HCT116 (cell line): ENCODE measurements at regions not wholly inside any gene's neighbourhood (a gene's known extent, or its start where the extent isn't known, plus 50 kb on each side); places are given as distances from the start of the nearest gene placed in this dataset.

ENCODE experiments used
- ATAC-seq: fragments of 200-7000 bp; cut with Tn5 transposase; 2 replicates; pipeline ENCODE4 v1.9.1; 2020; ENCODE audit warnings: mild to moderate bottlenecking, moderate library complexity
- BruUV-seq: library from RNA; stranded (reverse); fragments of 400-500 nt; replicated peaks from 2 replicates; lab custom pipeline; 2021; lab: Mats Ljungman, UMichigan
- CTCF ChIA-PET: fragments of 300-600 bp; sonication (Branson Sonifier 250); formaldehyde crosslinking; loops from one replicate; lab custom pipeline; 2021; ENCODE audit warnings: antibody characterized with exemption; lab: Charles Lee
- POLR2A ChIA-PET: fragments of 300-600, 350-600 bp; sonication (Branson Sonifier 250); formaldehyde crosslinking; loops from one replicate; lab custom pipeline; 2021; ENCODE audit warnings: antibody characterized with exemption; lab: Charles Lee
- RAD21 ChIA-PET, 2 experiments: fragments of 300-600 bp; sonication (Branson Sonifier 250); formaldehyde crosslinking; loops; one replicate each; lab custom pipeline; 2023; ENCODE audit warnings: low total read pairs in 2 of 2; ENCODE audit not compliant: uncharacterized antibody in 2 of 2, unreplicated experiment in 2 of 2, low non-redundant PET in 1 of 2; lab: Charles Lee
- DNase-seq: peaks from one replicate; pipeline ENCODE4 v3.0.0-alpha.2; 2010; ENCODE audit warnings: low read depth, low spot score
- H2AFZ ChIP-seq: fragments of 200-600 bp; shearing (Covaris generic), sonication (generic); 2 replicates; pipeline ENCODE4 v1.6.1; 2017; ENCODE audit warnings: low read depth, mixed run types, mixed read lengths, antibody characterized with exemption, low read length; ENCODE audit not compliant: poor library complexity, severe bottlenecking
- H3K27ac ChIP-seq: 2 replicates; pipeline ENCODE4 v1.5.1; 2012; ENCODE audit warnings: low read depth, low read length
- H3K27me3 ChIP-seq: fragments of 200-600 bp; sonication (generic); 2 replicates; pipeline ENCODE4 v1.6.1; 2016; ENCODE audit warnings: mixed run types, low read length, mixed read lengths; ENCODE audit not compliant: insufficient read depth
- H3K36me3 ChIP-seq, 2 experiments: fragments of 200-500 bp in 1 of 2; fragments of 200-600 bp in 1 of 2; sonication (Bioruptor generic) in 1 of 2; sonication (generic) in 1 of 2; 2 replicates each; pipeline versions ENCODE4 v1.5.1 to v1.6.1; 2014 to 2016; ENCODE audit warnings: low read length in 2 of 2, inconsistent platforms in 1 of 2, mixed read lengths in 1 of 2, mixed run types in 1 of 2; ENCODE audit not compliant: insufficient read depth in 2 of 2, control insufficient read depth in 1 of 2
- H3K4me1 ChIP-seq, 2 experiments: fragments of 200-600 bp in 1 of 2; sonication (generic) in 1 of 2; 2 replicates each; pipeline versions ENCODE4 v1.5.1 to v1.6.1; 2012 to 2017; ENCODE audit warnings: low read length in 2 of 2, inconsistent platforms in 1 of 2, mild to moderate bottlenecking in 1 of 2, mixed read lengths in 1 of 2, mixed run types in 1 of 2, moderate library complexity in 1 of 2; ENCODE audit not compliant: insufficient read depth in 2 of 2, control insufficient read depth in 1 of 2
- H3K4me2 ChIP-seq: fragments of 200-600 bp; sonication (generic); 2 replicates; pipeline ENCODE4 v1.6.1; 2017; ENCODE audit warnings: mixed run types, low read length, mixed read lengths
- H3K4me3 ChIP-seq, 2 experiments: fragments of 200-600 bp in 1 of 2; sonication (generic) in 1 of 2; replicated peaks in 1 of 2; 2 replicates each; pipeline ENCODE4 v1.5.1; 2011 to 2016; ENCODE audit warnings: low read length in 2 of 2, control low read depth in 1 of 2, low read depth in 1 of 2, mild to moderate bottlenecking in 1 of 2, mixed read lengths in 1 of 2, mixed run types in 1 of 2
- H3K79me2 ChIP-seq: fragments of 200-600 bp; sonication (generic); 2 replicates; pipeline ENCODE4 v1.6.1; 2017; ENCODE audit warnings: mild to moderate bottlenecking, mixed run types, low read length, moderate library complexity, mixed read lengths; ENCODE audit not compliant: insufficient read depth
- H3K9ac ChIP-seq: fragments of 200-600 bp; sonication (generic); 2 replicates; pipeline ENCODE4 v1.6.1; 2016; ENCODE audit warnings: low read length, mixed read lengths
- H3K9me2 ChIP-seq: fragments of 200-600 bp; sonication (generic), shearing (Covaris generic); 2 replicates; pipeline ENCODE4 v1.6.1; 2017; ENCODE audit warnings: mixed run types, mild to moderate bottlenecking, moderate library complexity; ENCODE audit not compliant: insufficient read depth
- H3K9me3 ChIP-seq, 2 experiments: fragments of 200-500 bp in 1 of 2; fragments of 200-600 bp in 1 of 2; sonication (Bioruptor generic) in 1 of 2; sonication (generic) in 1 of 2; 2 replicates each; pipeline ENCODE4 v1.6.1; 2014 to 2017; ENCODE audit warnings: low read length in 2 of 2, mixed read lengths in 2 of 2, inconsistent platforms in 1 of 2, low read depth in 1 of 2, mild to moderate bottlenecking in 1 of 2, mixed run types in 1 of 2, moderate library complexity in 1 of 2; ENCODE audit not compliant: control insufficient read depth in 1 of 2, insufficient read depth in 1 of 2
- H4K20me1 ChIP-seq: fragments of 200-600 bp; sonication (generic), shearing (Covaris generic); 2 replicates; pipeline ENCODE4 v1.6.1; 2017; ENCODE audit warnings: mixed run types, mild to moderate bottlenecking, moderate library complexity; ENCODE audit not compliant: insufficient read depth
- ATF3 ChIP-seq: IDR thresholded peaks from 2 replicates; pipeline ENCODE4 v1.6.1; 2012
- CBX3 ChIP-seq: IDR thresholded peaks from 2 replicates; pipeline ENCODE4 v1.6.1; 2012; ENCODE audit warnings: low read depth
- CEBPB ChIP-seq: IDR thresholded peaks from 2 replicates; pipeline ENCODE4 v1.6.1; 2012; ENCODE audit warnings: low read depth
- EGR1 ChIP-seq: IDR thresholded peaks from 2 replicates; pipeline ENCODE4 v1.6.1; 2012; ENCODE audit warnings: low read depth
- ELF1 ChIP-seq: IDR thresholded peaks from 2 replicates; pipeline ENCODE4 v1.6.1; 2012; ENCODE audit warnings: low read depth, borderline replicate concordance
- FOSL1 ChIP-seq: IDR thresholded peaks from 2 replicates; pipeline ENCODE4 v1.6.1; 2012; ENCODE audit warnings: low read depth
- SP1 ChIP-seq: IDR thresholded peaks from 2 replicates; pipeline ENCODE4 v1.6.1; 2012; ENCODE audit warnings: low read depth
- SRF ChIP-seq: IDR thresholded peaks from 2 replicates; pipeline ENCODE4 v1.6.1; 2012; ENCODE audit warnings: low read depth
- YY1 ChIP-seq: IDR thresholded peaks from 2 replicates; pipeline ENCODE4 v1.6.1; 2011; ENCODE audit warnings: low read length, low read depth, moderate library complexity, mild to moderate bottlenecking; ENCODE audit not compliant: insufficient replicate concordance; ENCODE audit errors: extremely low read depth
- intact Hi-C: fragments of 100-400 bp; cut with micrococcal nuclease; formaldehyde crosslinking; loops from 2 replicates; pipeline ENCODE4 v1.10.0; 2022
- TF ChIP-seq, protein P1 (sequence below), 3 experiments: fragments of 200-600 bp in 1 of 3; sonication (generic) in 1 of 3; IDR thresholded peaks in 2 of 3; conservative IDR thresholded peaks in 1 of 3; 2 replicates each; pipeline ENCODE4 v1.5.1; 2012 to 2017; ENCODE audit warnings: low read depth in 2 of 3, low read length in 2 of 3, antibody characterized with exemption in 1 of 3, borderline replicate concordance in 1 of 3, control low read depth in 1 of 3, mild to moderate bottlenecking in 1 of 3, mixed read lengths in 1 of 3, mixed run types in 1 of 3, moderate library complexity in 1 of 3; ENCODE audit not compliant: insufficient read depth in 1 of 3
- TF ChIP-seq, protein P2 (sequence below): IDR thresholded peaks from 2 replicates; pipeline ENCODE4 v1.6.1; 2011; ENCODE audit warnings: mild to moderate bottlenecking, low read length, moderate library complexity; ENCODE audit not compliant: insufficient replicate concordance; ENCODE audit errors: extremely low read depth

- no peak for ATAC-seq
- Histone ChIP-seq H3K9ac (no peak overlapping the region), H3K36me3 (no peaks in the 10 kb centered on the region), H3K9me3 (no peaks in the 10 kb centered on the region), H3K4me1 (no peaks in the 10 kb centered on the region), H3K4me2 (no peak overlapping the region), H4K20me1 (no peaks in the 10 kb centered on the region), H3K27me3 (0 out of 2 replicates have a peak, but pooled peaks cover 2% of the 10 kb centered on the region), H3K4me3 (no peak overlapping the region), H2AFZ (no peak overlapping the region), H3K79me2 (no peaks in the 10 kb centered on the region), H3K9me2 (no peaks in the 10 kb centered on the region), H3K27ac (no peak overlapping the region)
- intact Hi-C loops: no loop called here
- no peak for DNase-seq
- CTCF ChIA-PET: no interaction called here
- POLR2A ChIA-PET: no interaction called here
- TF ChIP-seq CEBPB: no peak
- TF ChIP-seq SRF: no peak
- TF ChIP-seq EGR1: no peak
- TF ChIP-seq, protein P1, sequence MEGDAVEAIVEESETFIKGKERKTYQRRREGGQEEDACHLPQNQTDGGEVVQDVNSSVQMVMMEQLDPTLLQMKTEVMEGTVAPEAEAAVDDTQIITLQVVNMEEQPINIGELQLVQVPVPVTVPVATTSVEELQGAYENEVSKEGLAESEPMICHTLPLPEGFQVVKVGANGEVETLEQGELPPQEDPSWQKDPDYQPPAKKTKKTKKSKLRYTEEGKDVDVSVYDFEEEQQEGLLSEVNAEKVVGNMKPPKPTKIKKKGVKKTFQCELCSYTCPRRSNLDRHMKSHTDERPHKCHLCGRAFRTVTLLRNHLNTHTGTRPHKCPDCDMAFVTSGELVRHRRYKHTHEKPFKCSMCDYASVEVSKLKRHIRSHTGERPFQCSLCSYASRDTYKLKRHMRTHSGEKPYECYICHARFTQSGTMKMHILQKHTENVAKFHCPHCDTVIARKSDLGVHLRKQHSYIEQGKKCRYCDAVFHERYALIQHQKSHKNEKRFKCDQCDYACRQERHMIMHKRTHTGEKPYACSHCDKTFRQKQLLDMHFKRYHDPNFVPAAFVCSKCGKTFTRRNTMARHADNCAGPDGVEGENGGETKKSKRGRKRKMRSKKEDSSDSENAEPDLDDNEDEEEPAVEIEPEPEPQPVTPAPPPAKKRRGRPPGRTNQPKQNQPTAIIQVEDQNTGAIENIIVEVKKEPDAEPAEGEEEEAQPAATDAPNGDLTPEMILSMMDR (IDR thresholded peaks at IDR 0.05 in 2 of 3, conservative IDR thresholded peaks at IDR 0.05 in 1 of 3; ENCODE audit: borderline replicate concordance in 1 of 3, insufficient read depth in 1 of 3, low read depth in 2 of 3, low read length in 2 of 3): no peak
- no peak for TF ChIP-seq ATF3
- TF ChIP-seq SP1: no peak
- no peak for TF ChIP-seq FOSL1
- TF ChIP-seq CBX3: no peak
- no peak for TF ChIP-seq YY1
- BruUV-seq: no TSS peak
- RAD21 ChIA-PET: no interaction called here
These were observed 85.4 kb upstream of the ARMCX2 start for GRCh38 chrX:101745046-101745445.

GRCh38 chrX:101744085-101744484, 84.4 kb upstream of the ARMCX2 start:
- ChIA-PET CTCF (no interaction called here), POLR2A (no interaction called here), RAD21 (no interaction called here)
- H3K27me3 ChIP-seq: 0 out of 2 replicates have a peak, but pooled peaks cover 2% of the 10 kb centered on the region
- BruUV-seq: no TSS peak
- H3K4me3 ChIP-seq: no peak overlapping the region
- H3K27ac ChIP-seq: no peak overlapping the region
- no peaks in the 10 kb centered on the region for H3K4me1 ChIP-seq
- H3K79me2 ChIP-seq: no peaks in the 10 kb centered on the region
- no peak overlapping the region for H2AFZ ChIP-seq
- no peaks in the 10 kb centered on the region for H4K20me1 ChIP-seq
- H3K9ac ChIP-seq: no peak overlapping the region
- no peak overlapping the region for H3K4me2 ChIP-seq
- intact Hi-C loops: no loop called here
- DNase-seq (no peak), ATAC-seq (no peak)
- no peaks in the 10 kb centered on the region for H3K9me3 ChIP-seq
- no peaks in the 10 kb centered on the region for H3K36me3 ChIP-seq
- no peaks in the 10 kb centered on the region for H3K9me2 ChIP-seq
- TF ChIP-seq FOSL1: no peak
- TF ChIP-seq, protein P1 (IDR thresholded peaks at IDR 0.05 in 2 of 3, conservative IDR thresholded peaks at IDR 0.05 in 1 of 3; ENCODE audit: borderline replicate concordance in 1 of 3, insufficient read depth in 1 of 3, low read depth in 2 of 3, low read length in 2 of 3): no peak
- no peak for TF ChIP-seq YY1
- TF ChIP-seq, protein P2, sequence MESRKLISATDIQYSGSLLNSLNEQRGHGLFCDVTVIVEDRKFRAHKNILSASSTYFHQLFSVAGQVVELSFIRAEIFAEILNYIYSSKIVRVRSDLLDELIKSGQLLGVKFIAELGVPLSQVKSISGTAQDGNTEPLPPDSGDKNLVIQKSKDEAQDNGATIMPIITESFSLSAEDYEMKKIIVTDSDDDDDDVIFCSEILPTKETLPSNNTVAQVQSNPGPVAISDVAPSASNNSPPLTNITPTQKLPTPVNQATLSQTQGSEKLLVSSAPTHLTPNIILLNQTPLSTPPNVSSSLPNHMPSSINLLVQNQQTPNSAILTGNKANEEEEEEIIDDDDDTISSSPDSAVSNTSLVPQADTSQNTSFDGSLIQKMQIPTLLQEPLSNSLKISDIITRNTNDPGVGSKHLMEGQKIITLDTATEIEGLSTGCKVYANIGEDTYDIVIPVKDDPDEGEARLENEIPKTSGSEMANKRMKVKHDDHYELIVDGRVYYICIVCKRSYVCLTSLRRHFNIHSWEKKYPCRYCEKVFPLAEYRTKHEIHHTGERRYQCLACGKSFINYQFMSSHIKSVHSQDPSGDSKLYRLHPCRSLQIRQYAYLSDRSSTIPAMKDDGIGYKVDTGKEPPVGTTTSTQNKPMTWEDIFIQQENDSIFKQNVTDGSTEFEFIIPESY: no peak
- no peak for TF ChIP-seq ELF1
